Tibial nerve (tissue), 4 donors: ENCODE measurements at regions not wholly inside any gene's neighbourhood (a gene's known extent, or its start where the extent isn't known, plus 50 kb on each side); places are given as distances from the start of the nearest gene placed in this dataset.

Experiments
- DNase-seq, 2 donors: peaks; one replicate each; pipeline ENCODE4 v3.0.0-alpha.2; 2019; ENCODE audit warnings: low spot score in 2 of 2
- H3K27ac ChIP-seq, 4 donors: fragments of 200-600 bp; sonication (generic) in 3 of 4; one replicate each; pipeline ENCODE4 v1.5.1; 2017 to 2019; ENCODE audit warnings: mild to moderate bottlenecking in 1 of 4
- H3K27me3 ChIP-seq, 2 donors: fragments of 200-600 bp; sonication (generic) in 1 of 2; one replicate each; pipeline versions ENCODE4 v1.5.1 to v1.6.0; 2017 to 2019
- H3K36me3 ChIP-seq, 3 donors: fragments of 200-600 bp; sonication (generic); one replicate each; pipeline ENCODE4 v1.5.1; 2018 to 2019
- H3K4me1 ChIP-seq, 4 donors: fragments of 200-600 bp; sonication (generic) in 3 of 4; one replicate each; pipeline ENCODE4 v1.5.1; 2017 to 2019
- H3K4me3 ChIP-seq, 4 donors: fragments of 200-600 bp; sonication (generic) in 3 of 4; one replicate each; pipeline ENCODE4 v1.5.1; 2017 to 2019; ENCODE audit warnings: mild to moderate bottlenecking in 1 of 4, moderate library complexity in 1 of 4
- H3K9me3 ChIP-seq, 4 donors: fragments of 200-600 bp; sonication (generic) in 3 of 4; one replicate each; pipeline ENCODE4 v1.5.1; 2017 to 2019
- CTCF ChIP-seq, 5 experiments: fragments of 200-600 bp in 3 of 5; fragments of 450-650 bp in 2 of 5; sonication (generic) in 3 of 5; IDR thresholded peaks; one replicate each; pipeline ENCODE4 v1.5.1; 2016 to 2019; ENCODE audit warnings: antibody characterized with exemption in 5 of 5, mild to moderate bottlenecking in 3 of 5, moderate library complexity in 2 of 5
- EP300 ChIP-seq, 2 donors: sonication (generic); formaldehyde crosslinking; IDR thresholded peaks; one replicate each; pipeline ENCODE4 v1.6.1; 2017; ENCODE audit warnings: antibody characterized with exemption in 2 of 2, mild to moderate bottlenecking in 1 of 2
- POLR2A ChIP-seq, 2 donors: fragments of 450-650 bp; IDR thresholded peaks; one replicate each; pipeline ENCODE4 v1.6.1; 2017; ENCODE audit warnings: antibody characterized with exemption in 2 of 2, mild to moderate bottlenecking in 2 of 2, moderate library complexity in 2 of 2
- WGBS, 2 donors: methylation state at CpG; one replicate each; pipeline ENCODE4 v1.1.5; 2018; 5-methylcytosine and 5-hydroxymethylcytosine counted together

- DNase-seq = no peak
Observed at GRCh38 chr14:104323551-104324175, 185.3 kb downstream of the KIF26A start.

GRCh38 chr14:104326848-104327247 lies 188.5 kb downstream of the KIF26A start:
- WGBS, 2 donors = 64 to 88% methylated on average over 7 to 9 of the region's 10 CpGs
- no peak for DNase-seq

More at GRCh38 chr14:104323551-104324175, 185.3 kb downstream of the KIF26A start:
- no peak for TF ChIP-seq EP300 (IDR thresholded peaks at IDR 0.05)
- Histone ChIP-seq H3K36me3 (no peaks in the 10 kb centered on the region), H3K27me3 (peaks cover 0 to 17% of the 10 kb centered on the region in 2 donors), H3K4me1 (no peaks in the 10 kb centered on the region), H3K27ac (no peak overlapping the region), H3K4me3 (no peak overlapping the region), H3K9me3 (peaks cover 0 to 11% (median 0%) of the 10 kb centered on the region in 4 donors)
- WGBS, 2 donors = 82 to 84% methylated on average over 15 of the region's 15 CpGs

GRCh38 chr14:104328607-104329006 lies 190.2 kb downstream of the KIF26A start:
- no peaks in the 10 kb centered on the region for H3K4me1 ChIP-seq
- peaks cover 0 to 4% of the 10 kb centered on the region in 2 donors for H3K27me3 ChIP-seq
- no peak for DNase-seq
- no peaks in the 10 kb centered on the region for H3K36me3 ChIP-seq
- TF ChIP-seq POLR2A (IDR thresholded peaks at IDR 0.05) (no peak), EP300 (IDR thresholded peaks at IDR 0.05) (no peak), CTCF (IDR thresholded peaks at IDR 0.05) (no peak)
- H3K4me3 ChIP-seq = no peak overlapping the region
- no peak overlapping the region for H3K27ac ChIP-seq
- H3K9me3 ChIP-seq = peaks cover 0 to 39% (median 1%) of the 10 kb centered on the region in 4 donors
- WGBS, 2 donors = 85 to 89% methylated on average over 5 of the region's 5 CpGs

More at GRCh38 chr14:104326848-104327247, 188.5 kb downstream of the KIF26A start:
- TF ChIP-seq EP300 (IDR thresholded peaks at IDR 0.05) = no peak
- TF ChIP-seq POLR2A (IDR thresholded peaks at IDR 0.05) = no peak
- no peak for TF ChIP-seq CTCF (IDR thresholded peaks at IDR 0.05)
- peaks cover 0 to 34% (median 1%) of the 10 kb centered on the region in 4 donors for H3K9me3 ChIP-seq
- no peak overlapping the region for H3K4me3 ChIP-seq
- H3K36me3 ChIP-seq = no peaks in the 10 kb centered on the region
- H3K27me3 ChIP-seq = no peaks in the 10 kb centered on the region
- no peak overlapping the region for H3K27ac ChIP-seq
- H3K4me1 ChIP-seq = no peaks in the 10 kb centered on the region

GRCh38 chr14:104329793-104330192 lies 191.4 kb downstream of the KIF26A start:
- Histone ChIP-seq H3K9me3 (peaks cover 0 to 39% (median 1%) of the 10 kb centered on the region in 4 donors), H3K27ac (no peak overlapping the region), H3K36me3 (no peaks in the 10 kb centered on the region), H3K4me3 (no peak overlapping the region), H3K4me1 (no peaks in the 10 kb centered on the region), H3K27me3 (peaks cover 0 to 4% of the 10 kb centered on the region in 2 donors)
- TF ChIP-seq CTCF (IDR thresholded peaks at IDR 0.05) (no peak), POLR2A (IDR thresholded peaks at IDR 0.05) (no peak), EP300 (IDR thresholded peaks at IDR 0.05) (no peak)
- WGBS, 2 donors = 89 to 96% methylated on average over 1 of the region's 1 CpG
- no peak for DNase-seq

GRCh38 chr14:104331871-104332605 lies 193.7 kb downstream of the KIF26A start:
- DNase-seq = no peak
- H3K27me3 ChIP-seq = peaks cover 0 to 4% of the 10 kb centered on the region in 2 donors
- H3K4me1 ChIP-seq = no peaks in the 10 kb centered on the region
- no peak overlapping the region for H3K4me3 ChIP-seq
- no peak for TF ChIP-seq POLR2A (IDR thresholded peaks at IDR 0.05)
- no peak for TF ChIP-seq EP300 (IDR thresholded peaks at IDR 0.05)
- no peak for TF ChIP-seq CTCF (IDR thresholded peaks at IDR 0.05)
- no peaks in the 10 kb centered on the region for H3K36me3 ChIP-seq
- H3K27ac ChIP-seq = no peak overlapping the region
- WGBS, 2 donors = 79 to 86% methylated on average over 11 to 17 of the region's 20 CpGs
- peaks cover 0 to 39% (median 1%) of the 10 kb centered on the region in 4 donors for H3K9me3 ChIP-seq
